ENCODE measurements at regions not wholly inside any gene's neighbourhood (a gene's known extent, or its start where the extent isn't known, plus 50 kb on each side); places are given as distances from the start of the nearest gene placed in this dataset.
A peak's percentile ranks its signal among the peaks of the same experiment; 100 is the strongest.
"Not testable (repeated sequence)": the region's sequence is repeated elsewhere in the genome, so short reads cannot be mapped to it uniquely, and the experiment has no call there.

- H3K27ac ChIP-seq, result no peak overlapping the region
- ChIA-PET CTCF (interaction anchor here (0.5 to 0.8 kb wide), 2 partner anchors 32 to 567 kb away, joined by 3 to 7 read pairs; no protein-coding TSS in a partner anchor), POLR2A (ENCODE audit: low non-redundant PET) (no interaction called here)
- TF ChIP-seq, protein P1, sequence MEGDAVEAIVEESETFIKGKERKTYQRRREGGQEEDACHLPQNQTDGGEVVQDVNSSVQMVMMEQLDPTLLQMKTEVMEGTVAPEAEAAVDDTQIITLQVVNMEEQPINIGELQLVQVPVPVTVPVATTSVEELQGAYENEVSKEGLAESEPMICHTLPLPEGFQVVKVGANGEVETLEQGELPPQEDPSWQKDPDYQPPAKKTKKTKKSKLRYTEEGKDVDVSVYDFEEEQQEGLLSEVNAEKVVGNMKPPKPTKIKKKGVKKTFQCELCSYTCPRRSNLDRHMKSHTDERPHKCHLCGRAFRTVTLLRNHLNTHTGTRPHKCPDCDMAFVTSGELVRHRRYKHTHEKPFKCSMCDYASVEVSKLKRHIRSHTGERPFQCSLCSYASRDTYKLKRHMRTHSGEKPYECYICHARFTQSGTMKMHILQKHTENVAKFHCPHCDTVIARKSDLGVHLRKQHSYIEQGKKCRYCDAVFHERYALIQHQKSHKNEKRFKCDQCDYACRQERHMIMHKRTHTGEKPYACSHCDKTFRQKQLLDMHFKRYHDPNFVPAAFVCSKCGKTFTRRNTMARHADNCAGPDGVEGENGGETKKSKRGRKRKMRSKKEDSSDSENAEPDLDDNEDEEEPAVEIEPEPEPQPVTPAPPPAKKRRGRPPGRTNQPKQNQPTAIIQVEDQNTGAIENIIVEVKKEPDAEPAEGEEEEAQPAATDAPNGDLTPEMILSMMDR (conservative IDR thresholded peaks at IDR 0.05; ENCODE audit: low read depth), result no peak
- no peak for DNase-seq (ENCODE audit: low spot score)
Measured at GRCh38 chr2:120642646-120643045, 93.0 kb upstream of the GLI2 start.

DNA sequence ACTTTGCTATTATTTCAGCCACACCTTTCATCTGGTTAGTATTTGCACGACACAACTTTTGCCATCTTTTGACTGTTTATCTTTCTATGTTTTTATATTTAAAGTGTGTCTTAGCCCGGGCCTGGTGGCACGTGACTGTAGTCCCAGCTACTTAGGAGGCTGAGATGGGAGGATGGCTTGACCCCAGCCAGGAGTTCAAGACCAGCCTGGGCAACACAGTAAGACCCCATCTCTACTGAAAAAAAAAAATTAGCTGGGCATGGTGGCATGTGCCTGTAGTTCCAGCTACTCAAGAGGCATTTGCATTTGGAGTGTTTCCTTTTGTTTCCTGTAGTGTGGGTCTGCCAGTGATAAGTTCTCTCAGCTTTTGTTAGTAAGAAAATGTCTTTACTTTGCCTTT is 88.7 kb upstream of the GLI2 start:
- DNase-seq (ENCODE audit: low spot score), result no peak
- H3K27ac ChIP-seq, result no peak overlapping the region
- TF ChIP-seq, protein P1 (conservative IDR thresholded peaks at IDR 0.05; ENCODE audit: low read depth), result no peak
- POLR2A ChIA-PET (ENCODE audit: low non-redundant PET), result no interaction called here
- CTCF ChIA-PET, result no interaction called here

GRCh38 chr2:120647487-120647886 is 88.2 kb upstream of the GLI2 start:
- CTCF ChIA-PET, result no interaction called here
- no peak overlapping the region for H3K27ac ChIP-seq
- peak; percentile 18 for DNase-seq (ENCODE audit: low spot score)
- POLR2A ChIA-PET (ENCODE audit: low non-redundant PET), result no interaction called here
- TF ChIP-seq, protein P1 (conservative IDR thresholded peaks at IDR 0.05; ENCODE audit: low read depth), result no peak

DNA sequence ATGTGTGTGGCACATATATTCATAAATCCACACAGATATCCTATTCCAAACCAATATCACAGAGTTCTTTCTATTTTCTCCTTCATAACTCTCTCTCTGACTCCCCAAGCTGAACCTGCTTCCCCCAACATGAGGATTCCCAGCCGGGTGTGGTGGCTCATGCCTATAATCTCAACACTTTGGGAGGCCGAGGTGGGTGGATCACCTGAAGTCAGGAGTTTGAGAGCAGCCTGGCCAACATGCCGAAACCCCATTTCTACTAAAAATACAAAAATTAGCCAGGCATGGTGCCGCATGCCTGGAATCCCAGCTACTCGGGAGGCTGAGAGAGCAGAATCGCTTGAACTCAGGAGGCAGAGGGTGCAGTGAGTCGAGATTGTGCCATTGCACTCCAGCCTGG is 86.3 kb upstream of the GLI2 start:
- DNase-seq (ENCODE audit: low spot score); POLR2A ChIA-PET (ENCODE audit: low non-redundant PET); CTCF ChIA-PET; H3K27ac ChIP-seq: not testable (repeated sequence)

GRCh38 chr2:120650022-120650644 is 85.5 kb upstream of the GLI2 start:
- TF ChIP-seq, protein P1 (conservative IDR thresholded peaks at IDR 0.05; ENCODE audit: low read depth), result no peak
- no peak overlapping the region for H3K27ac ChIP-seq
- CTCF ChIA-PET, result no interaction called here
- no peak for DNase-seq (ENCODE audit: low spot score)
- POLR2A ChIA-PET (ENCODE audit: low non-redundant PET), result no interaction called here

DNA sequence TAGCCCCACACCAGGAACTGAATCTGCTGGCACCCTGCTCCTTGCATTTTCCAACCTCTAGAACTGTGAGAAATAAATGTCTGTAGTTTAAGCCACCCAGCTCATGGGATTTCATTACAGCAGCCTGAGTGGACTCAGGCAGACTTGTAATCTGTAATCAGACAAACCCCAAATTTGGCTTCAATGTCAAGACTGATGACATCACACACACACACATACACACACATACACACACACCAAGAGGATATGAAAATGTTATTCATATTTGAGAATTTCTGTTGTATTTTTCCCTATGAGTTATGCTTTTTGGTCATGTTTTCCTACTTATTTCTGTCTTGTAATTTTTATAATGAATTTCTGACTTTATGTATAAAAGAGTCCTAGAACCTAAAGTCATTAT is 83.8 kb upstream of the GLI2 start:
- ChIA-PET CTCF (no interaction called here), POLR2A (ENCODE audit: low non-redundant PET) (no interaction called here)
- DNase-seq (ENCODE audit: low spot score), result no peak
- no peak overlapping the region for H3K27ac ChIP-seq
- TF ChIP-seq, protein P1 (conservative IDR thresholded peaks at IDR 0.05; ENCODE audit: low read depth), result no peak

DNA sequence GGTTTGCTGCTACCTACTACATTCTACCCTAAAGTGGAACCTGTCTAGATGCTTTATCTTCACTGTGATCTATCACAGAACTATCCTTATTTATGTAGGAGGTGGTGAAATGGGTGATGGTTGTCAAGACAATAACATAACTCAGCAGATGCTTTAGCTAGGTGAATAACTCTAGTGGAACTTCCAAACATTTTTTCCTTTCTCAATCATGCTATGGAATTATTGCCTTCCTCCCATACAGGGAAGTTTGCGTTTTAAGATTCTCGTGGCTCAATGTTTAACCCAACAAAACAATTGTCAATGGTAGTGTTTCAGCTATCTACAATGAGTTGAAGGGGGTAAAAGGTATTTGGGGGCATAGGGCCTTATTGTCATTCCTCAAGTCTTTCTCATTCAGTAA is 82.6 kb upstream of the GLI2 start:
- ChIA-PET POLR2A (ENCODE audit: low non-redundant PET) (no interaction called here), CTCF (no interaction called here)
- no peak for DNase-seq (ENCODE audit: low spot score)
- no peak overlapping the region for H3K27ac ChIP-seq
- TF ChIP-seq, protein P1 (conservative IDR thresholded peaks at IDR 0.05; ENCODE audit: low read depth), result no peak
